IMR-90 (cell line): ENCODE measurements at regions not wholly inside any gene's neighbourhood (a gene's known extent, or its start where the extent isn't known, plus 50 kb on each side); places are given as distances from the start of the nearest gene placed in this dataset.

Experiments used
- ATAC-seq: fragments of 200-7000 bp; cut with Tn5 transposase; 2 replicates; pipeline ENCODE4 v1.9.1; 2020; ENCODE audit warnings: low read depth, mild to moderate bottlenecking, moderate library complexity
- BruUV-seq: library from RNA; stranded (reverse); fragments of 400-500 nt; replicated peaks from 2 replicates; lab custom pipeline; 2021; lab: Mats Ljungman, UMichigan
- CTCF ChIA-PET: fragments of 300-600 bp; formaldehyde crosslinking; extraction: SDS; loops from one replicate; lab custom pipeline; 2021; ENCODE audit warnings: antibody characterized with exemption; lab: Yijun Ruan, JAX
- POLR2A ChIA-PET: fragments of 300-600 bp; sonication (Branson Sonifier 250); formaldehyde crosslinking; loops from one replicate; lab custom pipeline; 2022; ENCODE audit warnings: antibody characterized with exemption; ENCODE audit not compliant: unreplicated experiment; lab: Charles Lee
- DNase-seq: peaks from one replicate; pipeline ENCODE4 v3.0.0; 2013
- H2AFZ ChIP-seq: replicated peaks from 2 replicates; pipeline ENCODE3; 2013; ENCODE audit warnings: low read length, mild to moderate bottlenecking; ENCODE audit not compliant: poor library complexity
- H2AK5ac ChIP-seq: 2 replicates; pipeline ENCODE4 v1.6.1; 2013; ENCODE audit warnings: low read depth, low read length, inconsistent platforms
- H2AK9ac ChIP-seq: replicated peaks from 2 replicates; pipeline ENCODE3; 2013; ENCODE audit warnings: mild to moderate bottlenecking, low read depth, low read length, moderate library complexity; ENCODE audit not compliant: poor library complexity
- H2BK120ac ChIP-seq: 2 replicates; pipeline ENCODE4 v1.6.1; 2013; ENCODE audit warnings: low read depth, low read length, inconsistent platforms
- H2BK15ac ChIP-seq: 3 replicates; pipeline ENCODE4 v1.6.1; 2013; ENCODE audit warnings: low read depth, low read length, inconsistent platforms
- H2BK20ac ChIP-seq: 2 replicates; pipeline ENCODE4 v1.6.1; 2013; ENCODE audit warnings: low read depth, mild to moderate bottlenecking, inconsistent platforms, low read length, moderate library complexity
- H2BK5ac ChIP-seq: 2 replicates; pipeline ENCODE4 v1.6.1; 2013; ENCODE audit warnings: mild to moderate bottlenecking, low read depth, low read length, inconsistent platforms; ENCODE audit not compliant: poor library complexity, severe bottlenecking
- H3K14ac ChIP-seq: replicated peaks from 2 replicates; pipeline ENCODE4 v1.6.1; 2013; ENCODE audit warnings: low read depth, low read length, inconsistent platforms
- H3K18ac ChIP-seq: 2 replicates; pipeline ENCODE4 v1.6.1; 2013; ENCODE audit warnings: low read depth, low read length, control low read depth
- H3K23ac ChIP-seq: 2 replicates; pipeline ENCODE4 v1.6.1; 2013; ENCODE audit warnings: low read depth, low read length, inconsistent platforms
- H3K27ac ChIP-seq: 2 replicates; pipeline ENCODE4 v1.5.1; 2013; ENCODE audit warnings: mild to moderate bottlenecking, control low read depth, low read length; ENCODE audit not compliant: insufficient read depth
- H3K27me3 ChIP-seq: 2 replicates; pipeline ENCODE4 v1.6.1; 2013; ENCODE audit warnings: low read length; ENCODE audit not compliant: control insufficient read depth, insufficient read depth
- H3K36me3 ChIP-seq: 2 replicates; pipeline ENCODE4 v1.6.1; 2013; ENCODE audit warnings: low read length, mixed read lengths; ENCODE audit not compliant: control insufficient read depth, insufficient read depth
- H3K4ac ChIP-seq: 2 replicates; pipeline ENCODE4 v1.6.1; 2013; ENCODE audit warnings: low read depth, low read length, inconsistent platforms
- H3K4me1 ChIP-seq: 2 replicates; pipeline ENCODE4 v1.6.1; 2013; ENCODE audit warnings: low read length, mixed read lengths; ENCODE audit not compliant: control insufficient read depth, insufficient read depth
- H3K4me2 ChIP-seq: 2 replicates; pipeline ENCODE4 v1.6.1; 2013; ENCODE audit warnings: low read depth, mild to moderate bottlenecking, control low read depth, low read length, moderate library complexity
- H3K4me3 ChIP-seq: 2 replicates; pipeline ENCODE4 v1.5.1; 2013; ENCODE audit warnings: low read depth, mild to moderate bottlenecking, control low read depth, low read length, moderate library complexity; ENCODE audit not compliant: insufficient read depth
- H3K56ac ChIP-seq: 2 replicates; pipeline ENCODE4 v1.6.1; 2013; ENCODE audit warnings: low read length, inconsistent platforms; ENCODE audit not compliant: insufficient read depth; ENCODE audit errors: extremely low read depth
- H3K79me1 ChIP-seq, 2 experiments: 2 replicates each; pipeline ENCODE4 v1.6.1; 2013; ENCODE audit warnings: low read length in 2 of 2, inconsistent platforms in 1 of 2, low read depth in 1 of 2
- H3K9ac ChIP-seq: 2 replicates; pipeline ENCODE4 v1.6.1; 2013; ENCODE audit warnings: low read depth, low read length, control low read depth
- H3K9me1 ChIP-seq: 2 replicates; pipeline ENCODE4 v1.6.1; 2013; ENCODE audit warnings: low read length, inconsistent platforms; ENCODE audit not compliant: insufficient read depth
- H3K9me3 ChIP-seq: 2 replicates; pipeline ENCODE4 v1.6.1; 2013; ENCODE audit warnings: low read length; ENCODE audit not compliant: control insufficient read depth, insufficient read depth
- H4K20me1 ChIP-seq: 2 replicates; pipeline ENCODE4 v1.6.1; 2013; ENCODE audit warnings: low read length, inconsistent platforms; ENCODE audit not compliant: insufficient read depth
- H4K5ac ChIP-seq: 2 replicates; pipeline ENCODE4 v1.6.1; 2013; ENCODE audit warnings: mild to moderate bottlenecking, low read depth, low read length, control low read depth
- H4K8ac ChIP-seq, 2 experiments: 2 replicates each; pipeline ENCODE4 v1.6.1; 2013; ENCODE audit warnings: low read depth in 2 of 2, low read length in 2 of 2, control low read depth in 1 of 2, inconsistent platforms in 1 of 2
- H4K91ac ChIP-seq: 2 replicates; pipeline ENCODE4 v1.6.1; 2013; ENCODE audit warnings: low read depth, low read length, inconsistent platforms; ENCODE audit not compliant: insufficient read depth
- CEBPB ChIP-seq: IDR thresholded peaks from 2 replicates; pipeline ENCODE4 v1.6.1; 2012; ENCODE audit warnings: low read depth, low read length, improper control_type of control experiment
- FOS ChIP-seq: fragments of 150-350 bp; IDR thresholded peaks from 2 replicates; pipeline ENCODE4 v1.6.1; 2016; ENCODE audit warnings: low read depth, low read length
- SMC3 ChIP-seq: fragments of 150-350 bp; IDR thresholded peaks from 2 replicates; pipeline ENCODE4 v1.6.1; 2016; ENCODE audit warnings: low read depth, mild to moderate bottlenecking, antibody characterized with exemption, low read length, moderate library complexity
- WGBS, 2 experiments: methylation state at CpG; one replicate each; pipeline versions ENCODE4 v1.1.5 to v1.1.7; 2013; ENCODE audit warnings: missing lambda C conversion rate in 2 of 2; ENCODE audit not compliant: insufficient read length in 1 of 2; ENCODE audit errors: extremely low coverage in 2 of 2; 5-methylcytosine and 5-hydroxymethylcytosine counted together
- dilution Hi-C: fragments of 300-500 bp; cut with HindIII; formaldehyde crosslinking; loops from one replicate; pipeline ENCODE4 v1.14.3; 2018; ENCODE audit warnings: low sequenced_read_pairs; ENCODE audit not compliant: unreplicated experiment
- in situ Hi-C: fragments of 300-500 bp; cut with MboI; formaldehyde crosslinking; loops from 3 replicates; pipeline ENCODE4 v1.14.3; 2019; ENCODE audit warnings: low sequenced_read_pairs, inconsistent platforms, mixed read lengths
- intact Hi-C: fragments of 100-400 bp; cut with micrococcal nuclease; formaldehyde crosslinking; loops from 2 replicates; pipeline ENCODE4 v1.10.0; 2022

DNA sequence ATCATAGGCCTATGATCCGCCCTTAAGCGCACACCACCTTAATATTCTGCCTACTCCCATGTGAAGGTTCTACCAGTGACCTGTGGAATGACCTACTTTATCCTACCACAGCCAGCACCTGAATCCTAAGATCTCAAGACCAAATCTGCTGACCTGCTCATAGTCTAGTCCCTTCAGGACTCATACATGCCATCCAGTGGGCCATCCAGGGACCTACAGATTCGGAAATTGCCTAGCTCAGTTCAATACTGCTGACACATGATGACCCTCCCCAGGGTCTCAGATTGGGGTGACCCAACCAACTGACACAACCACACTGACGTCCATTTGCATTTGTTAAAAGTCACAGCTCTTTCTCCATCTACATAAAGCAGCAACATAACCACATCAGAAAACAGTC is 443.8 kb upstream of the ST8SIA4 start:
- ChIA-PET CTCF (interaction anchor here (0.6 kb wide), 1 partner anchor 10 kb away, joined by 3 read pairs; no protein-coding TSS in a partner anchor), POLR2A (no interaction called here)
- no peak overlapping the region for H2BK5ac ChIP-seq
- H4K5ac ChIP-seq, result no peak overlapping the region
- intact Hi-C loops (no loop called here), in situ Hi-C loops (no loop called here), dilution Hi-C loops (no loop called here)
- H3K36me3 ChIP-seq, result no peaks in the 10 kb centered on the region
- H3K4me3 ChIP-seq, result no peak overlapping the region
- H3K9me3 ChIP-seq, result peaks cover 15% of the 10 kb centered on the region
- no peak for TF ChIP-seq FOS
- no peak for TF ChIP-seq SMC3
- TF ChIP-seq CEBPB, result no peak
- no peak overlapping the region for H2BK20ac ChIP-seq
- H3K4me2 ChIP-seq, result no peak overlapping the region
- 25% methylated on average over 1 of the region's 4 CpGs; no CpG with 5 or more reads in 1 of the 2 experiments for WGBS, 2 experiments
- H2AK5ac ChIP-seq, result no peak overlapping the region
- H3K18ac ChIP-seq, result no peak overlapping the region
- no peak overlapping the region for H3K4ac ChIP-seq
- no peak overlapping the region for H3K23ac ChIP-seq
- no TSS peak for BruUV-seq
- H3K79me1 ChIP-seq, result no peaks in the 10 kb centered on the region
- H3K27ac ChIP-seq, result no peak overlapping the region
- DNase-seq, result no peak
- H2AK9ac ChIP-seq, result no peak overlapping the region
- H2BK120ac ChIP-seq, result no peak overlapping the region
- H2BK15ac ChIP-seq, result no peak overlapping the region
- ATAC-seq, result no peak
- H3K27me3 ChIP-seq, result no peaks in the 10 kb centered on the region
- no peak overlapping the region for H3K9ac ChIP-seq
- H4K20me1 ChIP-seq, result no peaks in the 10 kb centered on the region
- no peak overlapping the region for H3K56ac ChIP-seq
- H4K91ac ChIP-seq, result no peak overlapping the region
- no peak overlapping the region for H4K8ac ChIP-seq
- H3K4me1 ChIP-seq, result no peaks in the 10 kb centered on the region
- no peak overlapping the region for H2AFZ ChIP-seq
- no peak overlapping the region for H3K14ac ChIP-seq
- no peaks in the 10 kb centered on the region for H3K9me1 ChIP-seq
